ENCODE measurements at regions not wholly inside any gene's neighbourhood (a gene's known extent, or its start where the extent isn't known, plus 50 kb on each side); places are given as distances from the start of the nearest gene placed in this dataset.
"Not testable (repeated sequence)": the region's sequence is repeated elsewhere in the genome, so short reads cannot be mapped to it uniquely, and the experiment has no call there.

DNA sequence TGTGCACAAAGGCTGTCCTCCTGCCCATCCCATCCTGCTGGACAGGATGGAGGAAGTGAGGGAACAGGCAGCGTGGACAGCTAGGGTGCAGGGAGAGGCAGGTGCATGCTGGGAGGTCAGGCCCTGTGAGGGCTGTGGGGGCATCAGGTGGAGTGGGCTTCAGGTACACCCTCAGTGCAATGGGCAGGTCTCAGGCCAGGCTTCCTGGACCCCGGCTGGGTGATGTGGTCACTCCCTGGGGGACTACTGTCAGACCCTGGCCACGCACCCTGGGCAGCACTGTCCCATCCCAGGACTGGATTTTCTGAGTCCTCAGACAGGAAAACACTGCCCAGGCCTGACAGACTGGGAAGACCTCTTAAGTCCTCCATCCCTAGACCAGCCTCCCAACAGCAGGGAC, 239.9 kb downstream of the POTED start:
- TF ChIP-seq, protein P1, sequence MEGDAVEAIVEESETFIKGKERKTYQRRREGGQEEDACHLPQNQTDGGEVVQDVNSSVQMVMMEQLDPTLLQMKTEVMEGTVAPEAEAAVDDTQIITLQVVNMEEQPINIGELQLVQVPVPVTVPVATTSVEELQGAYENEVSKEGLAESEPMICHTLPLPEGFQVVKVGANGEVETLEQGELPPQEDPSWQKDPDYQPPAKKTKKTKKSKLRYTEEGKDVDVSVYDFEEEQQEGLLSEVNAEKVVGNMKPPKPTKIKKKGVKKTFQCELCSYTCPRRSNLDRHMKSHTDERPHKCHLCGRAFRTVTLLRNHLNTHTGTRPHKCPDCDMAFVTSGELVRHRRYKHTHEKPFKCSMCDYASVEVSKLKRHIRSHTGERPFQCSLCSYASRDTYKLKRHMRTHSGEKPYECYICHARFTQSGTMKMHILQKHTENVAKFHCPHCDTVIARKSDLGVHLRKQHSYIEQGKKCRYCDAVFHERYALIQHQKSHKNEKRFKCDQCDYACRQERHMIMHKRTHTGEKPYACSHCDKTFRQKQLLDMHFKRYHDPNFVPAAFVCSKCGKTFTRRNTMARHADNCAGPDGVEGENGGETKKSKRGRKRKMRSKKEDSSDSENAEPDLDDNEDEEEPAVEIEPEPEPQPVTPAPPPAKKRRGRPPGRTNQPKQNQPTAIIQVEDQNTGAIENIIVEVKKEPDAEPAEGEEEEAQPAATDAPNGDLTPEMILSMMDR (IDR thresholded peaks at IDR 0.05), result not testable (repeated sequence)
- not testable (repeated sequence) for TF ChIP-seq POLR2A (IDR thresholded peaks at IDR 0.05)

All from breast epithelium (tissue), 3 donors.